Hematopoietic multipotent progenitor cell treated with erythropoietin and hydrocortisone succinate and interleukin-3 and kit ligand, for 8 days (in vitro differentiated cells): ENCODE measurements at regions not wholly inside any gene's neighbourhood (a gene's known extent, or its start where the extent isn't known, plus 50 kb on each side); places are given as distances from the start of the nearest gene placed in this dataset.

Experiments used
- DNase-seq: peaks from one replicate; pipeline ENCODE4 v3.0.0-alpha.2; 2015

DNA sequence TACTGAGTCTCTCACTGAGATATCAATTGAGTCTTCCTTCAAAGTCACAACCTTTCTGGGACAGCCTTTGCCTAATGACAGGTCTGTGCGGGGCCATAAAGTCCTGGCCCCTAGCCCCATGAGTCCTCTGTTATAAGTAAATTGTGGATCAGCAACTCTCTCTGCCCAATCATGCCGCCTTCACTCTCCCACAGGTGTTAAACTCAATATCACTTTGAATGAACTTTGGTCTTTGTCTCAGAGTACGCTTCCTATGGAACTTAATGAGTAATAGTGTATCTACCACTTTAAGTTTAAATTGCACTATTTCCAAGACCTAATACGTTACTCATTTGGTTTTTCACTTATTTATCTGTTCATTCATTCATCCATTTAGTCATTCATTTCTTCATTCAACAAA is 826.4 kb downstream of the TUSC7 start:
- no peak for DNase-seq

DNA sequence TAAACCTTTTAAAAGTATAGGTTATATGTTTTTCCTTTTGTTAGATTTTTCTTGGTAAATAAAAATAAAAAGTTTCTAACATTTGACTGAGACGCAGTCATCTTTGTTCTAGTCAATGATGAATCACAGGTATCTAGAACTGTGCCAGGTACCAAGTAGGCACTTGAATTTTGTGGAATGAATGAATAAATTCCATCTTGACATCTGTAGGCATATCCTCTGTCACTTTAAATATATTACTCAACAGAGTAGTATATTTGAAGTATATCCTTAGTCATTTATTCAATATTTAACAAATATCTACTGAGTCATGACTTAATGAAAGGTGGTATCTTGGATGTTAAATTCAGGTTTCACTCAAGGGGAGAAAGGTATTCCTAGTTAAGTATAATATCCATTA is 828.4 kb downstream of the TUSC7 start:
- no peak for DNase-seq

DNA sequence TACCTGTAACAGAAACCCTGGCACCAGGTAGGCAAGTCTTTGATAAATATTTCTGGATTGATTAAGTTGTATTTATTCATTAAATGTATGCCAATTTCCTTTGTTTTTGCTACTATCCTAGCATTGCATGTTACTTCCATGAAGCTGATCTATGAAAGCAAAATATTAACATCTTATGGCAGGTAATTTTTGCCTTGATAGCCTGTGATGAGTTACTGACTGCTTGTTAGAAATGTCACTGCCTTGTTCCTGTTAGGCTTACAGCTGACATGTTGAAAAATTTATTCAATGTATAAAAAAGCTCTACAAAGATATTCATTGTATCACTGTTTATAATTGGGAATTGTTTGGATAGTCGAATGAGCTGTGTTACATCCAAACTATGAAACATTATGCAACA is 830.1 kb downstream of the TUSC7 start:
- no peak for DNase-seq

DNA sequence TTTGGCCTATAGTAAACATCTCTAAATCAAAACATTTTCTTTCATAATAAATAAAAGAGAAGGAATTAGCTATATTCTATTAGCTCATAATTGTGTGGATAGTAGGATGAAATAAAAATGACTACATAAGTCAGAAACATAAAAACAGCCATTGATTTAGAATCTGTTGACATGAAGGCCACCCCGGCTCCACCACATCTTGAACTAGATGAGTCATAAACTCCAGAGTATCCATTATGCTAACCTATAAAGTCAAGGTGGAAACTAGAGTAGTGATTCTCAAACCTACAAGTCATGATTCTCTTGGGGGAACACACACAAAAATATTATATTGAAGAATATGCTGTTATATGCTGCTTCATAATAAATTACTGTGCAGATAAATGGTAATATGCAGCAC is 831.0 kb downstream of the TUSC7 start:
- DNase-seq, result no peak

DNA sequence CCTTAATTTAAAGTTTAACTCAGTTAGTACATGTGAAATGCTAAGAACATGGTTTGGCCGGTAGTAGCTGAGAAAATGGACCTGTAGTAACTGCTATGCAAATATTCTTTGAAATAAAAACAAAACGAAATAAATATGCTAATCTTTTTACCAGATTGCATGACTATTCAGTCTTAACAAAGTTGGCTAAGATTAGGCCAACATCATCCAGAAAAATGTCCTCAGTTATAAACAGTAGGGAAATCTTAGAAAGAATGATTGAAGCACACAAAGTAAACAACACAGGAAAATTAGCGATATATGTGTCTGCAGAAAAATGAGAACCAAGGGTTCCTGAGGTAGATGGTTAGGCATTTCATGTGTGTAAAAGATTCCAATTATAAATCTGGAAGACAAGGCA is 832.1 kb downstream of the TUSC7 start:
- no peak for DNase-seq

DNA sequence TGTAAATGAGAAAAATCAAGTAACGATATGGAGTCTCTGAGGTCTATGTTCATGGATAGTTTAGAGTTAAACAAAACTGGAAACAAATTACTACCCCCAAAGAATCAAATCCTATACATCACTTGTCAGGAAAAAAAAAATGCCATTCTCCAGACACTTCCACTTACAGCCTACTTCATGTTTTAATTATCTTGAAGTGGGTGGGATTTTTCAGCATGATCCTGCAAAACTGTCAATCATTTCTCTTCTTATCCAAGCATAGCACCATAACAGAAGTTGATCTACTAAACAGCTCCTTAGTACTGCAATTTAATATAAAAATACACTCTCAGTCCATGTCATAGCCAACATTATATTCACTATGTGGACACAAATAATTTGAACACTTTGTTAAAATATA is 833.9 kb downstream of the TUSC7 start:
- DNase-seq, result no peak

DNA sequence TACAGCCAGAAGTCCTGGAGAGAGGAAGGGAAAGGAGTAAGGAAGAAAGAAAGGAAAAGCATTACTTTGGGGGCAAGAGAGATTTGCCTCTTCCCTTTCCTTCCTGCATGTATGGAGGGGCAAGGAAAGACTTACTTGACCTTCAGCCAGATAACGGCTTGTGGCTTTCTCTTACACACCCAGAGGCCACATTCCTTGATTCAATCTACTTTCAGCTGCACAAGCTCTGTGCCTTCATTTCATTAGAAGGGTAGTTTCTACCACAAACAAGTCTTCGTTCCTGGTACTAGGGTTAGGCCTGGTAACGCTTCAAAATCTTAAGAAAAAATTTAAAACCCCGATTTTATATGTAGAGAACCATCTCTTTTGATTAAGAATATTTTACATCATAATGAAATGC is 835.9 kb downstream of the TUSC7 start:
- DNase-seq, result no peak

DNA sequence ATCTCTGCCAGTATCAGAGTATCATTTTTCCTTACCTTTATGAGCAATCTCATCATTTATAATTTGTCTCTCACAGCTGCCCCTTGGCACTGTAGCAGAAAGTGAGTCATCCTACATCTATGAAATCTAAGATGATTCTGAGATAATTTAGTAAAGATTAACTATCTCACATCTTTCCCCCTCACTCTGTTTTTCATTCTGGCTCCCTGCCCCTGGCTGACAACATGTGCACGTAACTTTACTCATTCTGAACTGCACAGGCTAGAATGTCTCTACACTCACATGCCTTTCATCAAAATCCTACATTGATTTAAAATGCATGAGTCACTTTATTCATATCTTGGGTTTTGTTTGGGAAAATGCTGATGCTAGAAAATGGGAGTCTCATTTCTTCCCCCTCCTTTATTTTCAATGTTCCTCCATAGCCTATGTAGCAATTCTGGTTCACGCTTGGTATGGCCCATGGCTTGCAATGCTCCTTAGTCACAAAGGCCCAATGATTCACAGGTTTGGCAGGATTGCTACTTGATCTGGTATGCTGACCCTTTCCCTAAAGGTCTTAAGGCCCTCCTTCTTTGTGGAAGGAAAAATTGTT is 838.5 kb downstream of the TUSC7 start:
- no peak for DNase-seq

DNA sequence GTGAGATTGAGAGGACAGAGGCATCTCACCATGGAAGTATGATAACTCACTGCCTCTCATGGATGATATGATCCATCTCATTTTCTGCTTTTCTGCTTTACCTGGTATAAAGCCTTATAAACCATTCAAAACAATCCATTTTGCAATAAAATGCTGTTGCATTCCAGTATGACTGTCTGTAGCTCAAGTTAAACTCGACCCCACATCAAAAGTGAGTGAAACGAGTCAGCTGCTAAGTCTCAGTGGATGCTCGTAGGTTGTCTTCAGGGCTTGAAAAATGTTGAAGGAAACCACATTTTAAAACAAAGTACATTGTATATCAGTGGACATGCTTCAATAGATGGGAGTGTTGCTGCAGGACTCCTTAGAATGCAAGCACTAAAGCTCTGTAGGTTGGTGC is 839.0 kb downstream of the TUSC7 start:
- DNase-seq, result no peak

DNA sequence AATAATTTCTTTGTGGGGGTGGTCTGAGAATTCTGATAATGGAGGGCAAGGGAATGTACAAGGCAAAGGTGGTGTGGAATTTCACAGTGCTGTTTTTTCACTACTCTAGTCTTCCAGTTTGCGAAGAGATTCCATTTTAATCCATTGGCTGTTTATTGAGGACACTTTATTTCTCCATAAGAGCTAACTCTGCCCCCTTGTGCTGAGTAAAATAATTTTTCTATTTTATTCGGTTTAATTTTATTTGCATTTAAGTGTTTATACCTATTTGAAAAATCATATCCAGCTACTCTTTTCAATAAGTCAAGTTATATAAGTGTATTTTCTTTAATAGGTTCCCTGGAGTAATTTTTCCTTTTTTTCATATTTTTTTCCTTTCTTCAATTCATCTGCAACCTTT is 840.1 kb downstream of the TUSC7 start:
- no peak for DNase-seq

DNA sequence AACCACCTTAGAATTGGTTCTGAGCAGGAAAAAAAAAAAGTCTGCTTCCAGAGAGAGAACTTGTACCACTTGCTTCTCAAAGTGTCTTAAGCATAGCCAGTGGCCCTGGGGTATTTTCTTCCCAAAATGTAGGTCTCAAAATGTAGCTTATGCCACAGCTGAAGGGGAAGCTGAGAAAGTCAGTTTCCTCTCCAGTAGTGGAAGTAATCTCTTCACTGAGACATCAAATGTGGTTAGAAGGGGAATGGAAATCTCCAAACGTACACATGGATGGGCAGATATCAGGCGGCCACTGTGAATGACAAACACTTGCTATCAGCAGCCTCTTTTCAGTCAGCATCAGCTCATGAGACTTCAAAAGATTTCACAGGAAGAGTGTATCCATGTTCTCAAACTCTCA is 841.2 kb downstream of the TUSC7 start:
- no peak for DNase-seq

DNA sequence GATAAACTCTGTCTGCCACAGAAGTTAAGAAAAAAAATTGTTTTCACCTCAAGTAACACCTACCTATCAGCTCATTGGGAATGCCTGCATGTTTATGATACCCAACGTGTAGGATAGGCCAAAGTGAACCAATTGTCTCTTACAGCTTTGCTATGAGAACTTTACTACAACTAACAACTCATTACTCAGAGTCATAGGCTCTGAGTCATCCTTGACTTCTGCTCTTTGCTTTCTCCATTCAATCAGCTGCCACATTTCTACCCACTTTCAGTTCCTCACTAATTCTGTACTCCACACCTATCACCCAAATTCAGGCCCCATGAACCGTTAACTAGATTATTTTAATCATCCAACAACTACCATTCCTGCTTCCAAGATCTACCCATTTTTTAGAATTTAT is 843.9 kb downstream of the TUSC7 start:
- DNase-seq, result no peak

DNA sequence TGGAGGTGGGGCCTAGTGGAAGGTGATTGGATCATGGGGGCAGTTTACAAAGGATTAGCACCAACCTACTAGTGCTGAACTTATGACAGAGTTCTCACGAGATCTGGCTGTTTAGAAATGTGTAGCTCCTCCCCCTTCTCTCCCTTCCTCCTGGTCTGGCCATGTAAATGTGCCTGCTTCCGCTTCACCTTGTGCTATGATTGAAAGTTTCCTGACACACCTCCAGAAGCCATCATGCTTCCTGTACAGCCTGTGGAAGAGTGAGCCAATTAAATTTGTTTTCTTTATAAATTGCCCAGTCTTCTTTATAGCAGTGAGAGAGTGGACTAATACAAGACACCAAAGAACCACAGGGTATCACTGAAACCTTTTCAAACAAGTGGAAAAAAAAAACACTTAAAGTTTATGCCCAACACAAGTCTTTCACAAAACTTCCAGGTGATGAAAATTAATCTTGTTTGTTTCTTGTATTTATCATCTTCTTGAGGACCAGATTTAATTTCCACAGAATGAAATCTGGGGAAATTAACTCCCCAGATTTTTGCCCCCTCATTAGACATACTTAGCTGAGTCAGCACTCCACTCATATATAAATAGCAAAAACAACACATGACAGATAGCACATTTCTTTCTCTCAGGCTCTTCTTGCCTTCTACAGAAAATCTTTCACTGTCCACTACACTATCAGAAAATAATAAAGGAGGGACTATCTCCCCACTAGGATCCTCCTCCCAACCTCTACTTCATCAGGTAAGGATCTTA is 847.2 kb downstream of the TUSC7 start:
- no peak for DNase-seq

DNA sequence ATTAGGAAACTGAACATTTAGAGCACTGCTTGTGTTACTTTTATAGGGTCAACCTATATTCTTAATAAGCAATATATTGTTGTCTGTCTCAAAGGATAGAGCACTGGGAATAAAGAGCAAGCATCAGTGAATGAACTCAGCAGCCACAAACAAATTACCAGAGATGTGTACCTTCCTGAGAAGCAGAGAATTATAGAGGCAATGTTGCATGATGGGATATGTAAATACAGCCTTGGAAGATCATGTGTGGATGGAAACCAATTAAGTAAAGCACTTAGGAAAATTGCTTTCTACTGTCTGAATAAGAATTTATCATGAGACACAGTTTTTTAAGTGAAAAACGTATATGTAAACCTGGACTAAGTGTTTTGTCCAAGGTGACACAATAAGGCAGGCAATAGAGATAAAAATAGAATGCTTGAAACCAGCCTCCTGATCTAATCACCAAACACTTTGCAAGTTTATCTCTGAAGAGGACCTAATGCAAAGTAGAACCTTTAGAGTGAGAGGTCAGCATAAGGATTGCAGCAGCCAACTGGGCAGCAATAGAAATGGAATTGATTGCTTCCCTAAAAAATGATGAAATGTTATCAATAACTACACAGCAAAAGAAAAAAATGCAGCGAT is 848.0 kb downstream of the TUSC7 start:
- no peak for DNase-seq

DNA sequence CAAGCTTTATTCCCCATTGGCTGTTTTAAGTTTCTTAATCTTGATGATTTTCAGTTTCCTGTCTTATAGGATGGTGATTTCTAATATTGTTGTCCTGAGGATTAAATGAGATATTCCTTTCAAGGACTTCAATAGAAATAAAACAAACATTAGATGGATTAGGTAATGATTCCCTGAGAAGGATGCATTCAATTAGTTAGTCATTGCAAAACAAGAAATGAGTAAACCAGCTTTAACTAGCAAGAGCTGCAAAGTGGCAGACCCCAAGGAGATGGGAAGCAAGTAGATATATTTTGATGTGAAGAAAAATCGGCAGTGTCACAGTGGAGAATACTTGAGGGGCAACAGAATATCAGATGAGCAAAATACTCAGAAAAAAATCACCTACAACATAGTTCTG is 849.1 kb downstream of the TUSC7 start:
- no peak for DNase-seq

DNA sequence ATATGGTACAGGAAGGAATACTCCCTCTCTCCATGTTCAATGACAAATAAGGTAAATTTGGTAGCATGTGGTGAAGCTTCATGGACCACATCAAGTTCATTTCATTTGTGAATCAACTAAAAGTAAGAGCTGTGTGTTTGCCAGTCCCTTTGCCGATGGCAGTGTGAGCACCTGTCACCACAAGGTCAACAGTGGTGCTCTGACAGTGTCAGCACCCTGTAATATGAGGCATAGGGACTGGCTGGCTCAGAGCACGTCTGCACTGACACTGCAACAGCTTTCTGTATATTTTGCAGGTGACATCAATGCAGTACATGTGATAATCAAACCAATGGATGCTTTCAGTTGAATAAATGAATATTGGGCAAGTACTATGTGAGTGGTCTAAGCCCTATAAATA is 852.4 kb downstream of the TUSC7 start:
- DNase-seq, result no peak

DNA sequence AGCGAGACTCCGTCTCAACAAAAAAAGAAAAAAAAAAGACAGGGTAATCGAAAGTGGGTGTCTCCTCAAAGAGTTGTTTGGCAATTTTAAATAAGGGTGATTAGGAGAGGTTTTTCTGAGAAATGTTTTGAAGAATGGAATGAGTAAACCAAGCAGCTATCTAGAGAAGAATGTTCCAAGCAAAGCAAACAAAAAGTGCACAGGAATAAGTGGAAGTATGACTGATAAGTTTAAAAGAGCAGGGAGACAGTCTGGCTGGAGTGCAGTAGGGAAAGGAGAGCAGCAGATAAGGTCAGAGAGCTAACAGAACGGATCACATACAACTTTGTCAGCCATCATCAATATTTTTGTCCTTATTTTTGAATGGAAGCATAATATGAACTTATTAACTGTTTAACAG is 853.5 kb downstream of the TUSC7 start:
- DNase-seq, result no peak

DNA sequence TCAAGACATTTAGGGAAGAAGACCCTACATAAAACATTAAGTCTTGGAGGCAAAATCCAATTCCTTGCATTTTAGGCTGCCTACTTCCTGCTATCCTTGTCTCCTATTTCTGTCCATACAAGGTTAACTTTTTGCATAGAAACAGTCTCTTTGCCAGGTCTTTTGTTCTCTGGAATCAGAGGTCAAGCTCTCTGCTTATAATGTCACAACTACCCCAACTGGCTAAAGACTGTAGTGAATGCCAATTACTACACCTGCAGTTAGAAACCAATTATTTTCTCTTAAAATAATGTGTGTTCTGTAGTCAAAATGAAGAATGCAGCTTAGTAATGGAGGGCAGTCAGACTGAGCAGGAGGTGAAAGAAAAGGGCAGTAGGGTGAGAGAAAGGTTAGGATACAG is 856.2 kb downstream of the TUSC7 start:
- no peak for DNase-seq

DNA sequence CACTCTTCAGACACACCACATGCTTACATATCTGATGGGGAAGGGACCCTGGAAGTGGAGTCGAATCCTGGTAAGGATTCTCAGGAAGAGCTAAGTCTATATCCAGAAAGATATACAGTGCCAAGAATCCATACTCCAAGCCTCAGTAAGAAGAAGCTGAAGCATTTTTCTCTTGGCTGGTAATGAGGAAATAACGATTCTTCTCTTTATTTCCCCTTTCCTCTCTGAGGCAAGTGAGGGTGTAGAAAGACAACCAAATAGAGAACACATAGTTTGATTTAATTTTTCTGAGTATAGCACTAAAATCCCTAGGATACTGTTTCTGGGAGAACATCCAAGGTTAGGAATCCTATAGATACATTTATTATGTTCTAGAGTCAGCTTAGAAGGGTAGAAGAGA is 857.3 kb downstream of the TUSC7 start:
- DNase-seq, result no peak

DNA sequence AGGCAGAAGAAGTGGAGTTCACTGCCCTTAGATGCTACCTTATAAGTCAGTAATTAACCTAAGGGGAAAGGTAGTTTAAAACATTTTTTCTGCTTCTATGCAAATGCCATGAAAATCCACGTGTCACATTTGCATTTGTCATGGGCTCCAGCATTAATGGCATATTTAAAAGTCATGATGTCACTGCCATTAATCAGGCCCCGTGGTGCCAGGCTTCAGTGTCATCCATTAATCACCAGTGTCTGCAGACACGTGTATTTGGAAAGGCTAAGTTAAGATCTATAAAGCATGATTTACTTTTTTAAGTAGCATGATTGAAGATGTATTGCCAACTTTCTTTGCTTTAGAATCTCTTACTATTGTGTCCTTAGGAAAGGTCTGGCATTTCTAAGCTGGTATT is 857.8 kb downstream of the TUSC7 start:
- no peak for DNase-seq

DNA sequence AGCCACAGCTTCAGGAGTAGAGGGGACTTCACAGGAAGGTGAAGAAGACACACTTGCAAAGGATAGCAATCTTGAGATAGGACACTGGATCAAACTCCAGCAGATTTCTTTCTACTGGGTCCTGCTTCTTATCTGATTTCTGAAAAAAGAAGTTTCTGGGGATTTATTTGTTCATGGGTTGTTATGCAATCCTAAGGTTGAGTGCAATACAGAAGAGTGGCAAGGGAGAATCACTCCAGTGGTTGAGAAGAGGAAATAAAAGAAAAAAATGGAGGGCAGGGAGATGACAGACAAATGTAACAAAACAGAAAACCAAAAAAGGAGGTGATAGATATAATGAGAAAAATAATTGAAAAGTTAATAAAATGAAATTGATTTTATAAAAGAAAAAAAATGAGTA is 858.3 kb downstream of the TUSC7 start:
- no peak for DNase-seq

DNA sequence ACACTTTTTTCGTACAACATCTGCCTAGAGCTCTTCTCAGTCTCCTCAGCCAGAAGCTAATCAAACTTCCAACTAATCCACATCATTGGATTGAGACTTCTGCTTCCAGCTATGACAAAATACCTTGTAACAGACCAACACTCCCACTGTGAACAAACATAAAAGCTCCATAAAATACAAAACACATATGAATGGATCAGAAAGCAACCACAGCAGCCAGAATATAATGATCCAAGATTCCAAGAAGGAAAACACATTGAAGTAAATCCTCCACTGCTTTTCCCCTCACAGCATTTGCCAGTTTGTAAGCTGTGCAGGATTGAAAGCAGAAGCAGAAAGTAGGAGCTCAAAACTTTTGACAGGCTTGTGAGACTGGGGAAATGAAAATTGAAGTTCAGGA is 863.2 kb downstream of the TUSC7 start:
- DNase-seq, result no peak

DNA sequence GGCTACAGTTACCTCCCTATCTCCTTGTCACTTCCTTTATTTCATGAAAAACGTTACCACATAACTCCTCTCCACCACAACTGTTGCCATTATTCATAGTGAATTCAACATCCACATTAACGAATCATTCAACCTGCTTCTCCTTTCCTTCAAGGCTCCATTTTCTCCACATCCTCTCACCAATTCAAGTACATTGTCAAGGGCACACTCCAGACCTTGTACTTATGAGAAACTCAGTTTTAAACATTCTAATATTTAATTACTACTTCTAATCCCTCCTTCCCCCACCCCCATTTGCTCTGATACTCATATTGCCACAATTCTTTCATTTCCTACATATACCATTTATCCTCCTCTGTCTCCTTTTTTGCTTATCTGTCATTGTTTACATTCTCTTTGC is 871.2 kb downstream of the TUSC7 start:
- no peak for DNase-seq

DNA sequence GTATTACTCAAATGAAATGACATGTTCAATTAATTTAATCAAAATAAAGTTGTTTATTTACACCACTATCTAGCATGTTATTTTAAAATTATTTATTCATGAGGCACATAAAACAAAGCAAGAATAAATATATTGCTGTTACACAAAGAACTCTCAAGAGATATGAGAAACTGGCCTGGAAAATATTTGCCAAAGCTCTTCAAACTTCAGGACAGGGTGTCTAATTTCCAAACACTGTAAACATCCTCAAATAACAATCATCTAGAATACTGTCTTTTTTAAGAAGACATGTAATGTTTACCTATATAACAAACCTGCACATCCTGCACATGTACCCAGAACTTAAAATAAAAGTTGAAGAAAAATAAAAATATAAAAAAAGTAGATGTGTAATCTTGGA is 876.6 kb downstream of the TUSC7 start:
- no peak for DNase-seq

DNA sequence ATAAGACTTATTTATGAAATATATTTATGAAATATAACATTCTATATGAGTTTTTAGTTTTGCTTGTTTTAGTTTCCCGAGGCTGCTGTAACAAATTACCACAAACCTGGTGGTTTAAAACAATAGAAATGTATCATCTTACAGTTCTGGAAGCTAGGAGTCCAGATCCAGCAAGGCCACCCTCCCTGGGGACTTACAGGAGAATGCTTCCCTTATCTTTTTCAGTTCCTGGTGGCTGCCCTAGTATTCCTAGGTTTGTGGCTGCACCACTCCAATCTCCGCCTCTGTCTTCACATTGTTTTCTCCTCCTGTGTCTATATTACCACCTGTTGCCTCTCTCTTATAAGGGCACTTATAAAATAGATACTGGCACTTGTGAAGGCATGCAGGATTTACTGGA is 877.8 kb downstream of the TUSC7 start:
- DNase-seq, result no peak
